Thyroid gland (tissue), 4 donors: ENCODE measurements at regions not wholly inside any gene's neighbourhood (a gene's known extent, or its start where the extent isn't known, plus 50 kb on each side); places are given as distances from the start of the nearest gene placed in this dataset.

Source experiments
- DNase-seq, 2 donors: peaks; one replicate each; pipeline ENCODE4 v3.0.0-alpha.2; 2019
- H3K27ac ChIP-seq, 3 donors: fragments of 200-600 bp; sonication (generic); 1 replicate in 2 of 3; 2 replicates in 1 of 3; pipeline ENCODE4 v1.5.1; 2016 to 2019; ENCODE audit warnings: mild to moderate bottlenecking in 1 of 3, moderate library complexity in 1 of 3
- H3K27me3 ChIP-seq: fragments of 200-600 bp; sonication (generic); one replicate; pipeline ENCODE4 v1.5.1; 2019
- H3K36me3 ChIP-seq, 2 donors: fragments of 200-600 bp; sonication (generic); one replicate each; pipeline ENCODE4 v1.5.1; 2016 to 2019
- H3K4me1 ChIP-seq, 2 donors: fragments of 200-600 bp; sonication (generic); one replicate each; pipeline ENCODE4 v1.5.1; 2017 to 2019
- H3K4me3 ChIP-seq, 3 donors: fragments of 200-600 bp; sonication (generic); replicated peaks in 1 of 3; 1 replicate in 2 of 3; 2 replicates in 1 of 3; pipeline ENCODE4 v1.5.1; 2016; ENCODE audit warnings: mild to moderate bottlenecking in 1 of 3
- H3K9me3 ChIP-seq: fragments of 200-600 bp; sonication (generic); one replicate; pipeline ENCODE4 v1.5.1; 2017
- CTCF ChIP-seq, 6 experiments: fragments of 200-600 bp in 3 of 6; fragments of 450-650 bp in 3 of 6; sonication (generic) in 3 of 6; IDR thresholded peaks; one replicate each; pipeline ENCODE4 v1.5.1; 2016 to 2019; ENCODE audit warnings: antibody characterized with exemption in 6 of 6, mild to moderate bottlenecking in 2 of 6, inconsistent platforms in 1 of 6, moderate library complexity in 1 of 6
- POLR2A ChIP-seq, 2 donors: fragments of 450-650 bp; IDR thresholded peaks; one replicate each; pipeline ENCODE4 v1.6.1; 2017; ENCODE audit warnings: antibody characterized with exemption in 2 of 2, mild to moderate bottlenecking in 2 of 2, moderate library complexity in 1 of 2
- WGBS, 2 donors: methylation state at CpG; one replicate each; pipeline ENCODE4 v1.1.5; 2017; 5-methylcytosine and 5-hydroxymethylcytosine counted together
- intact Hi-C: fragments of 100-400 bp; cut with DNase I; formaldehyde crosslinking; loops from one replicate; pipeline ENCODE4 v1.15.1; 2023

- H3K36me3 ChIP-seq: no peaks in the 10 kb centered on the region
- H3K4me3 ChIP-seq: no peak overlapping the region
- intact Hi-C loops: no loop called here
- H3K4me1 ChIP-seq: no peaks in the 10 kb centered on the region
- no peak for DNase-seq
- H3K9me3 ChIP-seq: no peaks in the 10 kb centered on the region
- no peak overlapping the region for H3K27ac ChIP-seq
- no peak for TF ChIP-seq POLR2A (IDR thresholded peaks at IDR 0.05)
- TF ChIP-seq CTCF (IDR thresholded peaks at IDR 0.05): no peak
- H3K27me3 ChIP-seq: no peaks in the 10 kb centered on the region
- WGBS, 2 donors: 76 to 80% methylated on average over 7 of the region's 7 CpGs
Observed at GRCh38 chr20:60481743-60482133, 523.5 kb downstream of the CDH26 start.

DNA sequence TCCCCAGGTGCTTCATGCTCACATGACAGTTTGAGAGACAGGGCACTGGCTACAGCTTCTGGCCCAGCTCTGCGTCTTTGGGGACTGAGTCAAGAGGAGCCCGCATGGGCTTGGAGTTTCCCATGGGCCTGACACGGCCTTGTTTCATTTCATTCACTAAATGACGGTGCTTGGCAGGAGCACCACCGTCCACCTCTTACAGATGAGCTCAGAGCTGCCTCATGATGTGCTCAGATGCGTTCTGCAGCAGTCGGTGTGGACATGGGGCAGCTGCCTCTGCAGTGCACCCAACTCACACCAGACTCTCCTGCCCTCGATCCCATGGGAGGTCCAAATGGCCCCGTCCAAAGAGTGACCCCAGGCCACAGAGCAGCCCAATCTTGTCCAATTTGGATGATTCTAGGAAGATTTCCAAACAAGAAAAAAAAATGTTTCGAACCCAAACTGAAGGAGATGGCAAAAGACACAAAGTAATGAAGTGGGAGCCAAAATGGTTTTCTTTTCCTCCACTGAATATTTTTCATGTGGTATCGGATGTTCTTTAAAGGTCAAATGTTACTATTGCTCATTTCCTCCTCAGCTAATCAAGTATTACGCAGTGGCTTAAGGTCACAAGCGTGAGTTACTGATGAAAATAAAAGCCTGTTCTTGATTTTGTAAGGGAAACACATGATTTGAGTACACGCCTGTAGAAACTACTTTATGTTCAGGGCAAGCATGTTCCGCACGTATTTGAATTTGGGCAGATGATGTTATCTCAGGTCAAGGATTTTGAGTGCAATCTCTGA is 524.2 kb downstream of the CDH26 start:
- Histone ChIP-seq H3K9me3 (no peaks in the 10 kb centered on the region), H3K4me1 (no peaks in the 10 kb centered on the region), H3K27ac (no peak overlapping the region), H3K36me3 (no peaks in the 10 kb centered on the region), H3K27me3 (no peaks in the 10 kb centered on the region), H3K4me3 (no peak overlapping the region)
- no peak for TF ChIP-seq POLR2A (IDR thresholded peaks at IDR 0.05)
- TF ChIP-seq CTCF (IDR thresholded peaks at IDR 0.05): no peak
- WGBS, 2 donors: 75 to 77% methylated on average over 11 to 16 of the region's 16 CpGs
- intact Hi-C loops: no loop called here
- no peak for DNase-seq

DNA sequence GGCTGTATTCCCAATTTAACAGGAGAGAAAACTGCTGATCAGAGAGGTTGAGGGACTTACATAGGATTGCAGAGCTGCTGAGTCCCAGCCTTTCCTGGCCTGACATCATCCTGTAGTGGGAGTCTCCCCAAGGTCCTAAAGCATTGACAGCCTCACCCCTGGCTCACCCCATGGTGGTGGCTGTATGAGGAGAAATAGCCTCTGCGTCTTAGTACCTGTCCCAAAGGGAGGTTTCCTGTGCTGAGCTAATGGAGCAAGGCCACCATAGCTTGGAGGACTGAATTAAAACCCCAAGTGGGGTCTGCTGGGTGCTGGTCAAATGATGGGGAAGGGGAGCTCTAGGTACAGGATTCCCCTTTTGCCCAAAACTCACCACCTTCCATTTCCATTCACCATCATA is 525.1 kb downstream of the CDH26 start:
- TF ChIP-seq POLR2A (IDR thresholded peaks at IDR 0.05): no peak
- no peak for TF ChIP-seq CTCF (IDR thresholded peaks at IDR 0.05)
- H3K9me3 ChIP-seq: no peaks in the 10 kb centered on the region
- no peaks in the 10 kb centered on the region for H3K4me1 ChIP-seq
- 70 to 71% methylated on average over 1 of the region's 1 CpG for WGBS, 2 donors
- no peak overlapping the region for H3K4me3 ChIP-seq
- no peak overlapping the region for H3K27ac ChIP-seq
- intact Hi-C loops: no loop called here
- no peaks in the 10 kb centered on the region for H3K36me3 ChIP-seq
- H3K27me3 ChIP-seq: no peaks in the 10 kb centered on the region
- no peak for DNase-seq

DNA sequence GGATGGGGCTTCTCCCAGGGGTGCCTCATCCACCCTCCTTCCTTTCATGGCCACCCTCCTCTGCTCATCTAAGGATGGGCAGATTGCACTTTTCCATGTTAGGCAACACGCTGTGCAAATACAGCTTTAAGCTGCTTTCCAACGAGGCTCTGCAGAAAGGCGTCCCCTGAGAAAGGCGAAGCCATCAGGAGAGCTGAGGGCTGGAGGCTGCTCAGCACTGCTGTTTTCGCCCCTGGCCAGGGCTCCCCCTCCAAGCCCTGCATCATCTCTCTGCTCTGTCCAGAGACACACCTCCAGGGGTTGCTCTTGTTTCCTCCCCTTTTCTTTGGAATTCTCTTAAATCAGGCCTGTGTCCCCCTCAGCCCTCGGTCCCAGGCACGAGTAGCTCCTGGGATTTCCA is 526.1 kb downstream of the CDH26 start:
- H3K27me3 ChIP-seq: no peaks in the 10 kb centered on the region
- 74 to 95% methylated on average over 7 of the region's 7 CpGs for WGBS, 2 donors
- intact Hi-C loops: no loop called here
- TF ChIP-seq CTCF (IDR thresholded peaks at IDR 0.05): no peak
- TF ChIP-seq POLR2A (IDR thresholded peaks at IDR 0.05): no peak
- H3K9me3 ChIP-seq: no peaks in the 10 kb centered on the region
- no peak overlapping the region for H3K27ac ChIP-seq
- H3K4me3 ChIP-seq: no peak overlapping the region
- no peaks in the 10 kb centered on the region for H3K36me3 ChIP-seq
- no peak for DNase-seq
- H3K4me1 ChIP-seq: no peaks in the 10 kb centered on the region

GRCh38 chr20:60485012-60485760 is 527.0 kb downstream of the CDH26 start:
- H3K4me3 ChIP-seq: no peak overlapping the region
- DNase-seq: no peak
- WGBS, 2 donors: 68 to 73% methylated on average over 20 of the region's 20 CpGs
- no peaks in the 10 kb centered on the region for H3K27me3 ChIP-seq
- H3K4me1 ChIP-seq: no peaks in the 10 kb centered on the region
- H3K36me3 ChIP-seq: no peaks in the 10 kb centered on the region
- H3K27ac ChIP-seq: no peak overlapping the region
- no peaks in the 10 kb centered on the region for H3K9me3 ChIP-seq
- TF ChIP-seq POLR2A (IDR thresholded peaks at IDR 0.05) (no peak), CTCF (IDR thresholded peaks at IDR 0.05) (no peak)
- intact Hi-C loops: no loop called here
